CD14-positive monocyte (primary cell): ENCODE measurements at regions not wholly inside any gene's neighbourhood (a gene's known extent, or its start where the extent isn't known, plus 50 kb on each side); places are given as distances from the start of the nearest gene placed in this dataset.

Experiments
- DNase-seq, 3 donors: peaks; one replicate each; pipeline ENCODE4 v3.0.0-alpha.2; 2011 to 2022
- H2AFZ ChIP-seq: 2 replicates; pipeline ENCODE4 v1.6.0; 2012; ENCODE audit warnings: mild to moderate bottlenecking, low read depth, low read length, inconsistent platforms; ENCODE audit not compliant: insufficient read depth, poor library complexity, severe bottlenecking
- H3K27ac ChIP-seq, 2 donors: 1 replicate in 1 of 2; 2 replicates in 1 of 2; pipeline ENCODE4 v1.5.1; 2012 to 2013; ENCODE audit warnings: low read length in 2 of 2, control low read depth in 1 of 2, inconsistent platforms in 1 of 2, low read depth in 1 of 2, mild to moderate bottlenecking in 1 of 2
- H3K27me3 ChIP-seq, 2 donors: one replicate each; pipeline versions ENCODE4 v1.6.0 to v1.6.1; 2011 to 2013; ENCODE audit warnings: low read length in 2 of 2; ENCODE audit not compliant: control insufficient read depth in 2 of 2, insufficient read depth in 2 of 2
- H3K36me3 ChIP-seq, 2 donors: replicated peaks in 1 of 2; 1 replicate in 1 of 2; 2 replicates in 1 of 2; pipeline versions ENCODE4 v1.5.1 to v1.6.1; 2012 to 2013; ENCODE audit warnings: low read length in 2 of 2, control low read depth in 1 of 2, inconsistent platforms in 1 of 2, mild to moderate bottlenecking in 1 of 2; ENCODE audit not compliant: insufficient read depth in 2 of 2, control insufficient read depth in 1 of 2
- H3K4me1 ChIP-seq, 2 donors: 1 replicate in 1 of 2; 2 replicates in 1 of 2; pipeline versions ENCODE4 v1.5.1 to v1.6.1; 2012 to 2013; ENCODE audit warnings: low read length in 2 of 2, control low read depth in 1 of 2, inconsistent platforms in 1 of 2, mild to moderate bottlenecking in 1 of 2, moderate library complexity in 1 of 2; ENCODE audit not compliant: insufficient read depth in 2 of 2, control insufficient read depth in 1 of 2
- H3K4me2 ChIP-seq: replicated peaks from 2 replicates; pipeline ENCODE3; 2012; ENCODE audit warnings: low read length, moderate library complexity, mild to moderate bottlenecking; ENCODE audit not compliant: poor library complexity, severe bottlenecking; ENCODE audit errors: extremely low read depth
- H3K4me3 ChIP-seq, 3 experiments: fragments of 200-600 bp in 1 of 3; sonication (generic) in 1 of 3; replicated peaks in 1 of 3; 1 replicate in 2 of 3; 2 replicates in 1 of 3; pipeline ENCODE4 v1.5.1; 2011 to 2013; ENCODE audit warnings: low read length in 3 of 3, mild to moderate bottlenecking in 3 of 3, control low read depth in 2 of 3, low read depth in 2 of 3, inconsistent platforms in 1 of 3, moderate library complexity in 1 of 3
- H3K79me2 ChIP-seq: 2 replicates; pipeline ENCODE4 v1.6.0; 2012; ENCODE audit warnings: mild to moderate bottlenecking, control low read depth, inconsistent platforms, low read length, moderate library complexity; ENCODE audit not compliant: insufficient read depth
- H3K9ac ChIP-seq: 2 replicates; pipeline ENCODE4 v1.6.0; 2017; ENCODE audit warnings: low read length, mild to moderate bottlenecking; ENCODE audit not compliant: insufficient read depth, poor library complexity, severe bottlenecking
- H3K9me3 ChIP-seq, 2 donors: replicated peaks in 1 of 2; 1 replicate in 1 of 2; 2 replicates in 1 of 2; pipeline versions ENCODE4 v1.5.1 to v1.6.1; 2012 to 2013; ENCODE audit warnings: low read length in 2 of 2, control low read depth in 1 of 2; ENCODE audit not compliant: control insufficient read depth in 1 of 2, insufficient read depth in 1 of 2
- H4K20me1 ChIP-seq: 2 replicates; pipeline ENCODE4 v1.6.0; 2012; ENCODE audit warnings: mild to moderate bottlenecking, low read length, control low read depth, moderate library complexity; ENCODE audit not compliant: insufficient read depth
- H3K27ac Mint-ChIP-seq, 7 donors: one replicate each; pipeline ENCODE4 v1.8.0; 2020; ENCODE audit warnings: mild to moderate bottlenecking in 7 of 7, mixed read lengths in 7 of 7, moderate library complexity in 6 of 7, inconsistent platforms in 2 of 7
- H3K27me3 Mint-ChIP-seq, 3 donors: one replicate each; pipeline ENCODE4 v1.8.0; 2021 to 2022; ENCODE audit warnings: low read depth in 3 of 3, mild to moderate bottlenecking in 3 of 3, mixed read lengths in 3 of 3, moderate library complexity in 3 of 3, inconsistent platforms in 1 of 3
- H3K36me3 Mint-ChIP-seq, 2 donors: one replicate each; pipeline ENCODE4 v1.8.0; 2020; ENCODE audit warnings: mixed read lengths in 2 of 2, inconsistent platforms in 1 of 2, mild to moderate bottlenecking in 1 of 2
- H3K4me1 Mint-ChIP-seq: one replicate; pipeline ENCODE4 v1.8.0; 2020; ENCODE audit warnings: mild to moderate bottlenecking, mixed read lengths
- H3K4me3 Mint-ChIP-seq, 2 donors: one replicate each; pipeline ENCODE4 v1.8.0; 2020; ENCODE audit warnings: mild to moderate bottlenecking in 2 of 2, mixed read lengths in 2 of 2, moderate library complexity in 1 of 2
- H3K9me3 Mint-ChIP-seq, 7 donors: one replicate each; pipeline ENCODE4 v1.8.0; 2020 to 2022; ENCODE audit warnings: mixed read lengths in 7 of 7, mild to moderate bottlenecking in 6 of 7, moderate library complexity in 6 of 7, inconsistent platforms in 2 of 7
- WGBS: methylation state at CpG from one replicate; pipeline ENCODE4 v1.1.5; 2013; ENCODE audit warnings: missing lambda C conversion rate; ENCODE audit not compliant: insufficient coverage; 5-methylcytosine and 5-hydroxymethylcytosine counted together
- intact Hi-C, 2 donors: fragments of 100-400 bp; cut with micrococcal nuclease; formaldehyde crosslinking; loops; one replicate each; pipeline versions ENCODE4 v1.15.0 to v1.15.1; 2023
- TF ChIP-seq, protein P1 (sequence below): fragments of 200-600 bp; IDR thresholded peaks from one replicate; pipeline ENCODE4 v1.8.0; 2022; ENCODE audit warnings: antibody characterized with exemption, mild to moderate bottlenecking

DNA sequence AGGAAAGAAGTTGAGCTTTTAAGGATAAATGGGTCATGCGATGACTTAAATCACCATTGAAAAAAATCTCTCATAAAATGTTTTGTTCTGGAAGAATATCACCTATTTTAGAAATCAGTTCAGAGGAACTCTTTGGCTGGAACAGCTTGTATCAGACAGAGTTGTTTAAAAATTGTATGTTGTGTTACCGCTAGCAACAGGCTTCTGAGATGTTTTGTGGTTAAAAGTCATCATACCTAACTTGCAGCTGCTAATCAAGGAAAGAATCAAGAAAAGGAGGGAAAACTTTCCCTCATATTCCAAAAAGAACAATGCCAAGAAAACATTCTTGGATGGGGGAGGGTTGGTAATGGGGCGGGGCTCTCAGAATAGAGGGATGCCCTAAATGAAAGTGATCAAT, 220.7 kb upstream of the CITED2 start:
- H3K4me1 ChIP-seq: peaks cover 26 to 37% of the 10 kb centered on the region in 2 donors
- Mint-ChIP-seq H3K27me3 (no peaks in the 10 kb centered on the region), H3K36me3 (no peaks in the 10 kb centered on the region), H3K9me3 (no peaks in the 10 kb centered on the region), H3K4me3 (no peak overlapping the region), H3K4me1 (peaks cover 43% of the 10 kb centered on the region), H3K27ac (no peak overlapping the region)
- H3K36me3 ChIP-seq: no peaks in the 10 kb centered on the region
- H3K4me3 ChIP-seq: no peak overlapping the region
- intact Hi-C loops: no loop called here
- H3K4me2 ChIP-seq: no peak overlapping the region
- DNase-seq: no peak
- no CpG with 5 or more reads among the region's 3 CpGs for WGBS
- H3K79me2 ChIP-seq: no peaks in the 10 kb centered on the region
- no peak overlapping the region for H2AFZ ChIP-seq
- no peaks in the 10 kb centered on the region for H3K27me3 ChIP-seq
- H3K27ac ChIP-seq: no peak overlapping the region
- no peaks in the 10 kb centered on the region for H4K20me1 ChIP-seq
- H3K9ac ChIP-seq: no peak overlapping the region
- TF ChIP-seq, protein P1, sequence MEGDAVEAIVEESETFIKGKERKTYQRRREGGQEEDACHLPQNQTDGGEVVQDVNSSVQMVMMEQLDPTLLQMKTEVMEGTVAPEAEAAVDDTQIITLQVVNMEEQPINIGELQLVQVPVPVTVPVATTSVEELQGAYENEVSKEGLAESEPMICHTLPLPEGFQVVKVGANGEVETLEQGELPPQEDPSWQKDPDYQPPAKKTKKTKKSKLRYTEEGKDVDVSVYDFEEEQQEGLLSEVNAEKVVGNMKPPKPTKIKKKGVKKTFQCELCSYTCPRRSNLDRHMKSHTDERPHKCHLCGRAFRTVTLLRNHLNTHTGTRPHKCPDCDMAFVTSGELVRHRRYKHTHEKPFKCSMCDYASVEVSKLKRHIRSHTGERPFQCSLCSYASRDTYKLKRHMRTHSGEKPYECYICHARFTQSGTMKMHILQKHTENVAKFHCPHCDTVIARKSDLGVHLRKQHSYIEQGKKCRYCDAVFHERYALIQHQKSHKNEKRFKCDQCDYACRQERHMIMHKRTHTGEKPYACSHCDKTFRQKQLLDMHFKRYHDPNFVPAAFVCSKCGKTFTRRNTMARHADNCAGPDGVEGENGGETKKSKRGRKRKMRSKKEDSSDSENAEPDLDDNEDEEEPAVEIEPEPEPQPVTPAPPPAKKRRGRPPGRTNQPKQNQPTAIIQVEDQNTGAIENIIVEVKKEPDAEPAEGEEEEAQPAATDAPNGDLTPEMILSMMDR: no peak
- no peaks in the 10 kb centered on the region for H3K9me3 ChIP-seq

- no peaks in the 10 kb centered on the region for H4K20me1 ChIP-seq
- Mint-ChIP-seq H3K27ac (no peak overlapping the region), H3K9me3 (no peaks in the 10 kb centered on the region), H3K4me3 (no peak overlapping the region), H3K36me3 (no peaks in the 10 kb centered on the region), H3K27me3 (no peaks in the 10 kb centered on the region), H3K4me1 (peaks cover 48% of the 10 kb centered on the region)
- H3K36me3 ChIP-seq: no peaks in the 10 kb centered on the region
- no peak overlapping the region for H3K4me2 ChIP-seq
- no peak for DNase-seq
- H3K79me2 ChIP-seq: no peaks in the 10 kb centered on the region
- WGBS: no CpG with 5 or more reads among the region's 8 CpGs
- no peaks in the 10 kb centered on the region for H3K9me3 ChIP-seq
- TF ChIP-seq, protein P1: no peak
- peaks cover 31 to 44% of the 10 kb centered on the region in 2 donors for H3K4me1 ChIP-seq
- no peaks in the 10 kb centered on the region for H3K27me3 ChIP-seq
- H3K27ac ChIP-seq: no peak overlapping the region
- no peak overlapping the region for H3K4me3 ChIP-seq
- H3K9ac ChIP-seq: no peak overlapping the region
- intact Hi-C loops: no loop called here
- no peak overlapping the region for H2AFZ ChIP-seq
Measured at GRCh38 chr6:139594333-139594965, 220.0 kb upstream of the CITED2 start.
